ENCODE measurements at regions not wholly inside any gene's neighbourhood (a gene's known extent, or its start where the extent isn't known, plus 50 kb on each side); places are given as distances from the start of the nearest gene placed in this dataset.

GRCh38 chr5:74951865-74952264 is 85.7 kb upstream of the FAM169A start:
- peaks cover 14 to 71% (median 39%) of the 10 kb centered on the region in 4 donors for H3K4me1 ChIP-seq
- H3K27me3 ChIP-seq: no peaks in the 10 kb centered on the region
- DNase-seq: no peak
- peak overlapping the region in 2 of 5 donors; percentile 18 to 40 for H3K27ac ChIP-seq
- H3K9me3 ChIP-seq: no peaks in the 10 kb centered on the region
- H3K4me3 ChIP-seq: no peak overlapping the region
- intact Hi-C loops (cut with DNase I; ENCODE audit: low total_unique reads): no loop called here
- no peaks in the 10 kb centered on the region for H3K36me3 ChIP-seq
- TF ChIP-seq EP300 (IDR thresholded peaks at IDR 0.05) (no peak), POLR2AphosphoS5 (IDR thresholded peaks at IDR 0.05) (no peak), CTCF (IDR thresholded peaks at IDR 0.05) (no peak), POLR2A (IDR thresholded peaks at IDR 0.05) (no peak)

- H3K36me3 ChIP-seq: no peaks in the 10 kb centered on the region
- H3K27me3 ChIP-seq: no peaks in the 10 kb centered on the region
- TF ChIP-seq POLR2AphosphoS5 (IDR thresholded peaks at IDR 0.05): no peak
- TF ChIP-seq CTCF (IDR thresholded peaks at IDR 0.05): no peak
- TF ChIP-seq POLR2A (IDR thresholded peaks at IDR 0.05): no peak
- TF ChIP-seq EP300 (IDR thresholded peaks at IDR 0.05): no peak
- H3K27ac ChIP-seq: no peak overlapping the region
- peaks cover 14 to 64% (median 36%) of the 10 kb centered on the region in 4 donors for H3K4me1 ChIP-seq
- H3K4me3 ChIP-seq: no peak overlapping the region
- WGBS, 5 donors: 63 to 87% (median 81%) methylated on average over 1 of the region's 1 CpG
- no peaks in the 10 kb centered on the region for H3K9me3 ChIP-seq
- intact Hi-C loops (cut with DNase I; ENCODE audit: low total_unique reads): no loop called here
- DNase-seq: no peak
These were observed 84.8 kb upstream of the FAM169A start for GRCh38 chr5:74950836-74951515.

GRCh38 chr5:74949976-74950375 is 83.8 kb upstream of the FAM169A start:
- DNase-seq: no peak
- no peak for TF ChIP-seq EP300 (IDR thresholded peaks at IDR 0.05)
- intact Hi-C loops (cut with DNase I; ENCODE audit: low total_unique reads): no loop called here
- H3K27ac ChIP-seq: peak overlapping the region in 1 of 5 donors; percentile 63
- H3K4me1 ChIP-seq: peaks cover 13 to 55% (median 29%) of the 10 kb centered on the region in 4 donors
- WGBS, 5 donors: 71 to 77% (median 73%) methylated on average over 5 of the region's 5 CpGs
- H3K4me3 ChIP-seq: no peak overlapping the region
- H3K9me3 ChIP-seq: no peaks in the 10 kb centered on the region
- H3K36me3 ChIP-seq: no peaks in the 10 kb centered on the region
- no peaks in the 10 kb centered on the region for H3K27me3 ChIP-seq

- DNase-seq: peak in 1 of 2 donors; percentile 28
- no peaks in the 10 kb centered on the region for H3K27me3 ChIP-seq
- peak overlapping the region; percentile 27 to 76 (median 63) for H3K27ac ChIP-seq
- no peak overlapping the region for H3K4me3 ChIP-seq
- H3K36me3 ChIP-seq: no peaks in the 10 kb centered on the region
- H3K4me1 ChIP-seq: peaks cover 10 to 43% (median 20%) of the 10 kb centered on the region in 4 donors
- intact Hi-C loops (cut with DNase I; ENCODE audit: low total_unique reads): no loop called here
- no peaks in the 10 kb centered on the region for H3K9me3 ChIP-seq
- TF ChIP-seq CTCF (IDR thresholded peaks at IDR 0.05): no peak
- no peak for TF ChIP-seq POLR2AphosphoS5 (IDR thresholded peaks at IDR 0.05)
- TF ChIP-seq EP300 (IDR thresholded peaks at IDR 0.05): no peak
- no peak for TF ChIP-seq POLR2A (IDR thresholded peaks at IDR 0.05)
- 39 to 55% (median 54%) methylated on average over 6 of the region's 6 CpGs for WGBS, 5 donors
These were observed 81.9 kb upstream of the FAM169A start for GRCh38 chr5:74948031-74948546.

GRCh38 chr5:74946471-74946870 is 80.3 kb upstream of the FAM169A start:
- H3K9me3 ChIP-seq: no peaks in the 10 kb centered on the region
- intact Hi-C loops (cut with DNase I; ENCODE audit: low total_unique reads): no loop called here
- no peak overlapping the region for H3K4me3 ChIP-seq
- no peak for DNase-seq
- no peak for TF ChIP-seq EP300 (IDR thresholded peaks at IDR 0.05)
- TF ChIP-seq POLR2AphosphoS5 (IDR thresholded peaks at IDR 0.05): no peak
- no peak for TF ChIP-seq CTCF (IDR thresholded peaks at IDR 0.05)
- TF ChIP-seq POLR2A (IDR thresholded peaks at IDR 0.05): no peak
- no peak overlapping the region for H3K27ac ChIP-seq
- peaks cover 10 to 32% (median 20%) of the 10 kb centered on the region in 4 donors for H3K4me1 ChIP-seq
- H3K27me3 ChIP-seq: no peaks in the 10 kb centered on the region
- H3K36me3 ChIP-seq: no peaks in the 10 kb centered on the region
- 88 to 98% (median 92%) methylated on average over 4 of the region's 4 CpGs for WGBS, 5 donors

Data from stomach (tissue), 8 donors.